Erythroblast (primary cell): ENCODE measurements at regions not wholly inside any gene's neighbourhood (a gene's known extent, or its start where the extent isn't known, plus 50 kb on each side); places are given as distances from the start of the nearest gene placed in this dataset.
"Not testable (repeated sequence)": the region's sequence is repeated elsewhere in the genome, so short reads cannot be mapped to it uniquely, and the experiment has no call there.

Experiments used
- DNase-seq, 2 experiments: peaks; one replicate each; lab custom pipeline; 2025; lab: John Stamatoyannopoulos, UW
- GATA1 ChIP-seq: IDR thresholded peaks from 2 replicates; pipeline ENCODE4 v1.6.1; 2011; ENCODE audit warnings: low read depth, mild to moderate bottlenecking, control low read depth, low read length, moderate library complexity
- POLR2A ChIP-seq: IDR thresholded peaks from 2 replicates; pipeline ENCODE4 v1.6.1; 2011; ENCODE audit warnings: mild to moderate bottlenecking, low read length

GRCh38 chr6:11427723-11428245 is 109.8 kb upstream of the TMEM170B start:
- TF ChIP-seq POLR2A (no peak), GATA1 (no peak)
- no peak for DNase-seq

GRCh38 chr6:11427091-11427722 is 110.3 kb upstream of the TMEM170B start:
- DNase-seq: no peak

GRCh38 chr6:11426571-11426970 is 111.0 kb upstream of the TMEM170B start:
- no peak for TF ChIP-seq GATA1
- no peak for TF ChIP-seq POLR2A
- no peak for DNase-seq

More at GRCh38 chr6:11427091-11427722, 110.3 kb upstream of the TMEM170B start:
- no peak for TF ChIP-seq POLR2A
- TF ChIP-seq GATA1: no peak

DNA sequence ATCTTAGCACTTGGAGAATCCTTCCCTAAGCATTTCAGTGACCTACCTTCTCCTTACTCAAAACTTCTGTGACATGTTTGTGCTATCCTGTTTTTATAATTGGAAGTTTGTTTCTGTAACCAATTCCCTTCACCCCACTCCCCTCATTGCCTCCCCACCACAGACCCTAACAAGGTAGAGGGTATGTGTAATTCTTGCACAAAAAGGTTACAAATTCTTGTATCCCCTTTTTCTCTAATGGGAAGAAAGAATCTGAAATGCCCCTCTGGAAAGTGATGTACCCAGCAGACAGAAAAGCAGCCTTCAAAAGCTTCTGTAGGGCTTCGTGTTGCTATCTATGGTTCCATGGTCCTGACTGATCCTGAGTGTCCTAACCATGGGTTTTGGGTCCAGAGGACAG is 111.7 kb upstream of the TMEM170B start:
- no peak for TF ChIP-seq GATA1
- TF ChIP-seq POLR2A: no peak
- no peak for DNase-seq

GRCh38 chr6:11425431-11425871 is 112.1 kb upstream of the TMEM170B start:
- DNase-seq: no peak
- TF ChIP-seq GATA1 (no peak), POLR2A (no peak)

DNA sequence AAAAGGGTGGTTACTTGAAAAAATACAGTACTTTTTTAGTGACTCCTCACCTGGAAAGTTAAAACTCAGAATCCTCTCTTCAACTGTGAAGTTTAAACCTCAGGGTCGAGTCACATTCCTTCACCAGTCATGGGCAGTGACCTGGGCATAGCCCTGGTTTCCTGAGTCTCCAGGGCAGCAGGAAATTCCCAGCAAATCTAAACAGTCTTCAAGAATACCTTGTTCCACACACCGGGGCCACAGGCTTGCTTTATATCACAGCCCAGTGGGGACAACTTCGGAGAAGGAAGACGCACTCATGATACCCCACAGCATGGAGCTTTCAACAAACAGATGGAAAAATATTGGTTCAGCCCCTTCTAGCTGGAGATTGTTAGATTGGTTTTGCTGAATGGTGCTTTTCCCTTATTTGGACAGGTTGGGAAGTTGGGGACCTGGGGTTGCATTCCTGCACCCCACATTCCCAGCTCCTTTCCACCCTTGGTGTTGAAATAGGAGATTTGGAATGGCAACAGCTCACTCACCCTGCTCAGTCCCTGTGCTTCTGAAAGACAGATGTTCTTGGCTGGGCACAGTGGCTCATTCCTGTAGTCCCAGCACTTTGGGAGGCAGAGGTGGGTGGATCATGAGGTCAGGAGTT is 113.0 kb upstream of the TMEM170B start:
- TF ChIP-seq POLR2A (no peak), GATA1 (no peak)
- DNase-seq: no peak

DNA sequence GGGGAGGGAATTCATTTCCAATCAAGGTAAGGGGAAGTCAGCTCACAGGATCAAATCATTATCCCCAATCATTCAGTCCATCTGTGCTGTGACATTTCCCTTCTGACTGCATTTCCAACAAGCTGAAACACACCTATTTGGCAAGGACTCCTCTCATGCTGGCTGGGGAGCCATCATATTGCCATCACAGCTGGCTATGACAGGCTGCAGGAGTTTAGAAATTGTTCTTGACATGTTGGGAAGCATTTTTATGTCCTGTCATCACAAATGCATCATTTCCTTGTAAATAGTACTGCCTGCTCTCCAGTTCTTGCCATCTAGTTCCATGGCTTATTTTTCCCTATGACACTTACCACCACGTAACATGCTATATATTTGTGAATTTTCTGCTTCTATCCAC is 113.9 kb upstream of the TMEM170B start:
- no peak for DNase-seq
- no peak for TF ChIP-seq GATA1
- no peak for TF ChIP-seq POLR2A

- TF ChIP-seq POLR2A (no peak), GATA1 (no peak)
- DNase-seq: no peak
These were observed 114.5 kb upstream of the TMEM170B start for GRCh38 chr6:11423072-11423471.

GRCh38 chr6:11419763-11420453 is 117.6 kb upstream of the TMEM170B start:
- no peak for DNase-seq
- TF ChIP-seq GATA1 (no peak), POLR2A (no peak)

DNA sequence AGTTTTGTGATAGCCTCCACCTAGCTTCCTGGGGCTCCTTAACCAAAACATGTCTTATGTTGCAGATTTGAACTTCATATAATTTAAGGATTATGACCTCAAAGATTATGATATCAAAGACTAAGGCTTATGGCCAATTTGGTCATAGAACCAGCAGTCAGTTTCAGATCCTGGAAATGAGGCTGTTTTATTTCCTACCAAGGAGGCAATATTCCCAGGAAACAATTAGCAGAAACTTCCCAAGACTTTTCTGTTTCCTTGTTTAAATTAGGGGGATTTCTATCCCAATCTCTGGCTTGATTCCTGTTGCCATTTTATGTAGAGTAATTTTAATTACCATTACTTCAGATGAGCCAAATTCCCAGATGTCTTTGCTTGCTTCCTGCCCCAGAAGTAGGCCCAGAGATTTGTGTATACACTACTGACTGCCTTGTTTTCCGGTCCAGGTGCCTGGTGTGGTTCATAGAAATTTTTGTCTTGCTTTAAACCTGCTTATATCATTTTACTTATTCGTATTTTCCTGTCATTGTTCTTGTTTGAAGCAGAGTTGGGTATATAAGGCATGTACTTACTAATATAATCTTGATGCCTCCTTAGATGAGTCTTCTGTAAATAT is 119.2 kb upstream of the TMEM170B start:
- DNase-seq: no peak
- TF ChIP-seq POLR2A (no peak), GATA1 (no peak)

- no peak for DNase-seq
- TF ChIP-seq GATA1 (no peak), POLR2A (no peak)
These were observed 120.5 kb upstream of the TMEM170B start for GRCh38 chr6:11416936-11417576.

DNA sequence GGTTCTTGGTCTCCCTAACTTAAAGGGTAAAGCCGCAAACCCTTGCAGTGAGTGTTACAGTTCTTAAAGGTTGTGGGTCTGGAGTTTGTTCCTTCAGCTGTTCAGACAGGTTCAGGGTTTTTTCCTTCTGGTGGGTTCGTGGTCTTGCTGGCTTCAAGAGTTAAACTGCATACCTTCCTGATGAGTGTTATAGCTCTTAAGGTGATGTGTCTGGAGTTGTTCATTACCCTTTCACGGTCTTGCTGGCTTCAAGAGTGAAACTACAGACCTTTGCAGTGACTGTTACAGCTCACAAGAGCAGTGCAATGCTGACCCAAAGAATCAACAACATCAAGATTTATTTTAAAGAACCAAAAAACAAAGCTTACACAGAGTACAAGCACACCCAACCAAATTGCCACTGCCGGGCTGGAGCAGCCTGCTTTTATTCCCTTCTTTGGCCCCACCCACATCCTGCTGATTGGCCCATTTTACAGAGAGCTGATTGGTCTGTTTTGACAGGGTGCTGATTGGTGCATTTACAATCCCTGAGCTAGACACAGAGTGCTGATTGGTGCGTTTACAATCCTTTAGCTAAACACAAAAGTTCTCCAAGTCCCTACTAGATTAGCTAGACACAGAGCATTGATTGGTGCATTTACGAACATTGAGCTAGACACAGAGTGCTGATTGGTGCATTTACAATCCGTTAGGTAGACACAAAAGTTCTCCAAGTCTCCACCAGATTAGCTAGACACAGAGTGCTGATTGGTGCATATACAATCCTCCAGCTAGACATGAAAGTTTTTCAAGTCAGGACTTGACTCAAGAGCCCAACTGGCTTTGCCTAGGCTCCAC is 121.2 kb upstream of the TMEM170B start:
- DNase-seq: not testable (repeated sequence)
